ENCODE measurements at regions not wholly inside any gene's neighbourhood (a gene's known extent, or its start where the extent isn't known, plus 50 kb on each side); places are given as distances from the start of the nearest gene placed in this dataset.

- no peak for DNase-seq (ENCODE audit: low spot score)
Observed at GRCh38 chr5:2298781-2299180, 416.1 kb upstream of the IRX4 start.

GRCh38 chr5:2297991-2298390, 415.3 kb upstream of the IRX4 start:
- DNase-seq (ENCODE audit: low spot score): no peak

- DNase-seq (ENCODE audit: low spot score): no peak
Observed at GRCh38 chr5:2295476-2295875, 412.8 kb upstream of the IRX4 start.

GRCh38 chr5:2293906-2294305, 411.2 kb upstream of the IRX4 start:
- DNase-seq (ENCODE audit: low spot score): no peak

GRCh38 chr5:2291146-2291840, 408.6 kb upstream of the IRX4 start:
- no peak for DNase-seq (ENCODE audit: low spot score)

GRCh38 chr5:2289380-2289779, 406.7 kb upstream of the IRX4 start:
- no peak for DNase-seq (ENCODE audit: low spot score)

- no peak for DNase-seq (ENCODE audit: low spot score)
Observed at GRCh38 chr5:2288968-2289367, 406.2 kb upstream of the IRX4 start.

GRCh38 chr5:2288466-2288865, 405.7 kb upstream of the IRX4 start:
- DNase-seq (ENCODE audit: low spot score): no peak

- DNase-seq (ENCODE audit: low spot score): no peak
Observed at GRCh38 chr5:2286250-2286649, 403.5 kb upstream of the IRX4 start.

- no peak for DNase-seq (ENCODE audit: low spot score)
Observed at GRCh38 chr5:2284678-2285077, 402.0 kb upstream of the IRX4 start.

GRCh38 chr5:2283481-2284045, 400.8 kb upstream of the IRX4 start:
- DNase-seq (ENCODE audit: low spot score): no peak

GRCh38 chr5:2282893-2283292, 400.2 kb upstream of the IRX4 start:
- DNase-seq (ENCODE audit: low spot score): no peak

- no peak for DNase-seq (ENCODE audit: low spot score)
Observed at GRCh38 chr5:2282034-2282690, 399.4 kb upstream of the IRX4 start.

GRCh38 chr5:2281446-2281845, 398.7 kb upstream of the IRX4 start:
- DNase-seq (ENCODE audit: low spot score): no peak

GRCh38 chr5:2280318-2280717, 397.6 kb upstream of the IRX4 start:
- no peak for DNase-seq (ENCODE audit: low spot score)

- no peak for DNase-seq (ENCODE audit: low spot score)
Observed at GRCh38 chr5:2278825-2279456, 396.2 kb upstream of the IRX4 start.

- no peak for DNase-seq (ENCODE audit: low spot score)
Observed at GRCh38 chr5:2277886-2278285, 395.2 kb upstream of the IRX4 start.

GRCh38 chr5:2276101-2276500, 393.4 kb upstream of the IRX4 start:
- DNase-seq (ENCODE audit: low spot score): no peak

- no peak for DNase-seq (ENCODE audit: low spot score)
Observed at GRCh38 chr5:2272755-2273154, 390.0 kb upstream of the IRX4 start.

- no peak for DNase-seq (ENCODE audit: low spot score)
Observed at GRCh38 chr5:2272039-2272438, 389.3 kb upstream of the IRX4 start.

GRCh38 chr5:2271316-2271715, 388.6 kb upstream of the IRX4 start:
- DNase-seq (ENCODE audit: low spot score): no peak

- no peak for DNase-seq (ENCODE audit: low spot score)
Observed at GRCh38 chr5:2270467-2270866, 387.7 kb upstream of the IRX4 start.

GRCh38 chr5:2269656-2270055, 386.9 kb upstream of the IRX4 start:
- no peak for DNase-seq (ENCODE audit: low spot score)
